ENCODE measurements at regions not wholly inside any gene's neighbourhood (a gene's known extent, or its start where the extent isn't known, plus 50 kb on each side); places are given as distances from the start of the nearest gene placed in this dataset.

DNA sequence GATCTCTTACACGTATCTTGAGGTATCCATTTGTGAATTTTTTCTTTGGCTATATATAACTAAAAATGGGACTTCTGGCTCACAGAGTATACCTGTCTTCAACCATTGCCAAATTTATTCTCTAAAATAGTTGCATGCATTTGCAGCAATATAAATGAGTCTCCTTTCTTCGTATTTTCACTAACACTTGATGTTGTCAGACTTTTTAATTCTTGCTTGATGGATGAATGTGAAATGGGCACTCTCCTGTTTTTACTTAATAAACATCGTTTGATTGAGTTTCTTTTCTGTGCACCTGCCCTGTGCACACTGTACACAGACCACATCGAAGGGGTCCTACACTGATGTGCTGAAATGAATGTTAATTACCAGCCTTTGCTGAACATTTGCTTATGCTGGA lies 121.8 kb downstream of the DDX1 start:
- no peaks in the 10 kb centered on the region for H3K4me1 ChIP-seq
- TF ChIP-seq POLR2AphosphoS5 (IDR thresholded peaks at IDR 0.05) = no peak
- TF ChIP-seq POLR2A (IDR thresholded peaks at IDR 0.05) = no peak
- TF ChIP-seq, protein P1, sequence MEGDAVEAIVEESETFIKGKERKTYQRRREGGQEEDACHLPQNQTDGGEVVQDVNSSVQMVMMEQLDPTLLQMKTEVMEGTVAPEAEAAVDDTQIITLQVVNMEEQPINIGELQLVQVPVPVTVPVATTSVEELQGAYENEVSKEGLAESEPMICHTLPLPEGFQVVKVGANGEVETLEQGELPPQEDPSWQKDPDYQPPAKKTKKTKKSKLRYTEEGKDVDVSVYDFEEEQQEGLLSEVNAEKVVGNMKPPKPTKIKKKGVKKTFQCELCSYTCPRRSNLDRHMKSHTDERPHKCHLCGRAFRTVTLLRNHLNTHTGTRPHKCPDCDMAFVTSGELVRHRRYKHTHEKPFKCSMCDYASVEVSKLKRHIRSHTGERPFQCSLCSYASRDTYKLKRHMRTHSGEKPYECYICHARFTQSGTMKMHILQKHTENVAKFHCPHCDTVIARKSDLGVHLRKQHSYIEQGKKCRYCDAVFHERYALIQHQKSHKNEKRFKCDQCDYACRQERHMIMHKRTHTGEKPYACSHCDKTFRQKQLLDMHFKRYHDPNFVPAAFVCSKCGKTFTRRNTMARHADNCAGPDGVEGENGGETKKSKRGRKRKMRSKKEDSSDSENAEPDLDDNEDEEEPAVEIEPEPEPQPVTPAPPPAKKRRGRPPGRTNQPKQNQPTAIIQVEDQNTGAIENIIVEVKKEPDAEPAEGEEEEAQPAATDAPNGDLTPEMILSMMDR (IDR thresholded peaks at IDR 0.05) = no peak
- TF ChIP-seq EP300 (IDR thresholded peaks at IDR 0.05) = no peak
- no peaks in the 10 kb centered on the region for H3K27me3 ChIP-seq
- no peak overlapping the region for H3K4me3 ChIP-seq
- H3K27ac ChIP-seq = no peak overlapping the region
- WGBS, 2 donors = 86 to 88% methylated on average over 4 of the region's 4 CpGs
- no peak for DNase-seq
- intact Hi-C loops (cut with DNase I) = no loop called here
- no peaks in the 10 kb centered on the region for H3K9me3 ChIP-seq
- H3K36me3 ChIP-seq = no peaks in the 10 kb centered on the region

DNA sequence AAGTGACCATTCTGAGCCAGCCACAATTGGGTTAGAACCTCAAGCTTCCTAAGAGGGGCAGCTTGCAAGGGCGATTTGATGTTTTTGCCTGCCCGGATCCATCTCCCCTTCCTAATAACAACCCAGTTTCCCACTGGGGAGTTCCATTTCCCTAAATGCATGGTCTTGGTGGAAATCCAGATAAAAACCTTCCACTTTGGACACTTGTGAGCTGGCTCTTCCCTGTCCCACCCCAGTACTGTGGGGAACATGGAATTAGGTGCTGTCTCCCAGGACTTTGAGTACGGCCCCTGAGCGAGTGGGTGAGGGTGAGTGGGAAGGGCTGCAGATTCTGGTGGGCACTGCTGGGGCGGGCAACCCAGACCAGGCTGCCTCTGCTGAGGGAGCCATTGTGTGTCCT lies 122.3 kb downstream of the DDX1 start:
- 92 to 97% methylated on average over 5 of the region's 5 CpGs for WGBS, 2 donors

DNA sequence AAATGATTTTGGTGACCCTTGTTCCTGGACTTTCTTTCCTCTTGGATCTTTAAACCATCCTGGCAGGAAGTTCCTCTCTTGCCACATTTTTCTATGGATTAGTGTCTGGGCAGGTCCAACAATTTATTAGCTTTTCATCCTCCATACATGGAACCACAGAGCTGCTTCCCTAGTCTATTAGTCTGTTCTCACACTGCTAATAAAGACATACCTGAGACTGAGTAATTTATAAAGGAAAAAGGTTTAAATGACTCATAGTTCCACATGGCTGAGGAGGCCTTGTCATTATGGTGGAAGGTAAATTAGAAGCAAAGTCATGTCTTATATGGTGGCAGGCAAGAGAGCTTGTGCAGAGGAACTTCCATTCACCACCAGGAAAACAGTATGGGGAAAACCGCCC lies 122.9 kb downstream of the DDX1 start:
- no peak for TF ChIP-seq POLR2AphosphoS5 (IDR thresholded peaks at IDR 0.05)
- TF ChIP-seq EP300 (IDR thresholded peaks at IDR 0.05) = no peak
- no peak for TF ChIP-seq POLR2A (IDR thresholded peaks at IDR 0.05)
- TF ChIP-seq, protein P1 (IDR thresholded peaks at IDR 0.05) = no peak
- no peaks in the 10 kb centered on the region for H3K36me3 ChIP-seq
- H3K4me1 ChIP-seq = no peaks in the 10 kb centered on the region
- intact Hi-C loops (cut with DNase I) = no loop called here
- H3K27ac ChIP-seq = no peak overlapping the region
- H3K27me3 ChIP-seq = no peaks in the 10 kb centered on the region
- DNase-seq = no peak
- H3K4me3 ChIP-seq = no peak overlapping the region
- WGBS, 2 donors = 95 to 100% methylated on average over 1 of the region's 1 CpG
- H3K9me3 ChIP-seq = no peaks in the 10 kb centered on the region

More for the DNA sequence above, 122.3 kb downstream of the DDX1 start:
- TF ChIP-seq POLR2A (IDR thresholded peaks at IDR 0.05) (no peak), EP300 (IDR thresholded peaks at IDR 0.05) (no peak), POLR2AphosphoS5 (IDR thresholded peaks at IDR 0.05) (no peak)
- TF ChIP-seq, protein P1 (IDR thresholded peaks at IDR 0.05) = no peak
- H3K27ac ChIP-seq = no peak overlapping the region
- intact Hi-C loops (cut with DNase I) = no loop called here
- H3K36me3 ChIP-seq = no peaks in the 10 kb centered on the region
- H3K4me3 ChIP-seq = no peak overlapping the region
- no peaks in the 10 kb centered on the region for H3K4me1 ChIP-seq
- no peaks in the 10 kb centered on the region for H3K27me3 ChIP-seq
- no peaks in the 10 kb centered on the region for H3K9me3 ChIP-seq
- no peak for DNase-seq

DNA sequence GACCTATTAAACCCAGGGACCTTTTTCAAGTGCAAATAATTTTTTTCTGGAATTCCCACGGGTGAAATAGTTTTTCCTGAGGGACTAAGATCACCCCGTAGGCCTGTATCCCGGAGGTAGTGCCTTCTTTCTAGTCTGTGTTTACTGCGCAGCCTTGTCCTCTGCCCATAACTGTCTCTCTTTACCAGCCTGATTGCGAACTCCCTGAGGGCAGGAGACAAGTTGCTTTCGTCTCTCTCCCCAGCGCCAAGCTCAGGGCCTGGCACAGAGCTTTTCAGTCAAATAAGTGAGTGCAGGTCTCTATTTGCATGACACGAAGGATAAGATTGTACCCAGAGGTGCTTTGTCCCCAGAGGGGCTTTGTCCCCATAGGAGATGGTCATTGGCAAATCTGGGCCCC lies 123.9 kb downstream of the DDX1 start:
- Histone ChIP-seq H3K27me3 (no peaks in the 10 kb centered on the region), H3K4me1 (no peaks in the 10 kb centered on the region), H3K27ac (no peak overlapping the region), H3K4me3 (no peak overlapping the region), H3K36me3 (no peaks in the 10 kb centered on the region), H3K9me3 (no peaks in the 10 kb centered on the region)
- no peak for DNase-seq
- WGBS, 2 donors = 87 to 94% methylated on average over 8 of the region's 8 CpGs
- TF ChIP-seq POLR2AphosphoS5 (IDR thresholded peaks at IDR 0.05) = no peak
- TF ChIP-seq POLR2A (IDR thresholded peaks at IDR 0.05) = no peak
- TF ChIP-seq EP300 (IDR thresholded peaks at IDR 0.05) = no peak
- intact Hi-C loops (cut with DNase I) = no loop called here

DNA sequence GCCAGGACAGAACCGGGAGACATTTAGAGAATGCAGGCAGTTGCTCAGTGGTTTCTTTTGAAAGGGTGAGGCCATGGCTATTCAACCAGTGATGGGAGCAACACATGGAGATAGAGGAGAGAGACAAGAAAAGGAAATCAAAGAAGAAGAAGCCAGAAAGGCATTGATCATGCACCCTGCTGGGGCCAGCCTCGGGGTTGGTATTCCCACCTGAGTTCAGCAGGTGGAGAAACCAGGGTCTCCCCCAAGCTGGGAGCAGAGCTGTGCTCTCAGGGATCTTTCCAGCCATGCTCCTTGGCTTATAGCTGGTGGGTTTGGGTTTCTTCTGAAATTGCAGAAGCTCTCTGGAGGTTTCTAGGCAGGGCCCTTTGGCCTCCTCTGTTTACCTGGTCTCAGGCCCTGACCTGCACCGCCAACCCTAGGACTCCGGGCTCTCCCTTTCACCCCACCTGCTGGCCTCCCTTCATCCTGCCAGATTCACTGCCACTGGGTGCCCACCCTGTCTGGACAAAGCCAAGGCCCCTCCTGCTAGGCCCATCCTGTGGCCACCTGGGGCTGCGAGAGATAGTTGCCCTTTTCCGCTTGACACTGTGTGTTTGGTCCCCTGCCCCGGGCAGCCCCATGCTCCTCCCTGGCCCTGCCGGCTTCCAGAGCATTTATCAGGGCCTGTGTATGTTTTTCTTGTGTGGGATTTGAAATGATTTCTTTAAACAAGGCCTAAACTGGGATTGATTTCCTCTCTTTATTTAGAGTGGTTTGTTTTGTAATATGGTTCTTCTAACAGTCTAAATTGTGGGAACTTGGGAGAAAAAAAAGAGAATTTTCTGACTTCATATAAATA lies 126.7 kb downstream of the DDX1 start:
- no peak overlapping the region for H3K27ac ChIP-seq
- intact Hi-C loops (cut with DNase I) = no loop called here
- 76 to 86% methylated on average over 8 of the region's 8 CpGs for WGBS, 2 donors

More for the DNA sequence above, 126.7 kb downstream of the DDX1 start:
- no peaks in the 10 kb centered on the region for H3K4me1 ChIP-seq
- TF ChIP-seq, protein P1 (IDR thresholded peaks at IDR 0.05) = no peak
- TF ChIP-seq POLR2A (IDR thresholded peaks at IDR 0.05) = no peak
- no peak for TF ChIP-seq EP300 (IDR thresholded peaks at IDR 0.05)
- no peak for TF ChIP-seq POLR2AphosphoS5 (IDR thresholded peaks at IDR 0.05)
- no peak for DNase-seq
- no peak overlapping the region for H3K4me3 ChIP-seq
- H3K27me3 ChIP-seq = no peaks in the 10 kb centered on the region
- H3K36me3 ChIP-seq = no peaks in the 10 kb centered on the region
- no peaks in the 10 kb centered on the region for H3K9me3 ChIP-seq

Data from sigmoid colon (tissue), 6 donors.